HEK293 (cell line): ENCODE measurements at regions not wholly inside any gene's neighbourhood (a gene's known extent, or its start where the extent isn't known, plus 50 kb on each side); places are given as distances from the start of the nearest gene placed in this dataset.

Experiments used
- RBAK ChIP-seq: fragments of 450-650 bp; formaldehyde crosslinking; IDR thresholded peaks from 2 replicates; pipeline ENCODE4 v1.5.1; 2016; ENCODE audit warnings: missing biosample characterization, missing genetic modification characterization
- WT1 ChIP-seq: fragments of 450-650 bp; formaldehyde crosslinking; IDR thresholded peaks from 2 replicates; pipeline ENCODE4 v1.5.1; 2016; ENCODE audit warnings: missing biosample characterization, missing genetic modification characterization
- YY1 ChIP-seq: fragments of 450-650 bp; formaldehyde crosslinking; IDR thresholded peaks from 2 replicates; pipeline ENCODE4 v1.5.1; 2018; ENCODE audit warnings: missing biosample characterization, missing genetic modification characterization
- ZBTB1 ChIP-seq: fragments of 450-650 bp; formaldehyde crosslinking; IDR thresholded peaks from 2 replicates; pipeline ENCODE4 v1.5.1; 2016; ENCODE audit warnings: missing biosample characterization, missing genetic modification characterization
- ZBTB8A ChIP-seq: fragments of 450-650 bp; formaldehyde crosslinking; IDR thresholded peaks from 2 replicates; pipeline ENCODE4 v1.5.1; 2016; ENCODE audit warnings: missing biosample characterization, missing genetic modification characterization
- ZNF311 ChIP-seq: fragments of 450-650 bp; formaldehyde crosslinking; IDR thresholded peaks from 2 replicates; pipeline ENCODE4 v1.5.1; 2017; ENCODE audit warnings: missing biosample characterization, missing genetic modification characterization, borderline replicate concordance
- ZNF433 ChIP-seq: fragments of 450-650 bp; formaldehyde crosslinking; IDR thresholded peaks from 2 replicates; pipeline ENCODE4 v1.5.1; 2016; ENCODE audit warnings: missing biosample characterization, missing genetic modification characterization, low read depth
- ZNF501 ChIP-seq: fragments of 450-650 bp; formaldehyde crosslinking; IDR thresholded peaks from 2 replicates; pipeline ENCODE4 v1.5.1; 2016; ENCODE audit warnings: missing biosample characterization, missing genetic modification characterization
- ZNF677 ChIP-seq: fragments of 450-650 bp; IDR thresholded peaks from 2 replicates; pipeline ENCODE4 v1.5.0; 2018; ENCODE audit warnings: missing biosample characterization, mild to moderate bottlenecking, missing genetic modification characterization, moderate library complexity
- TF ChIP-seq, protein P1 (sequence below): fragments of 450-650 bp; formaldehyde crosslinking; IDR thresholded peaks from 2 replicates; pipeline ENCODE4 v1.5.1; 2016; ENCODE audit warnings: missing biosample characterization, missing genetic modification characterization, borderline replicate concordance
- TF ChIP-seq, protein P2 (sequence below): fragments of 450-650 bp; formaldehyde crosslinking; IDR thresholded peaks from 2 replicates; pipeline ENCODE4 v1.5.1; 2016; ENCODE audit warnings: missing biosample characterization, missing genetic modification characterization
- TF ChIP-seq, protein P3 (sequence below): fragments of 450-650 bp; formaldehyde crosslinking; IDR thresholded peaks from 2 replicates; pipeline ENCODE4 v1.5.1; 2016; ENCODE audit warnings: missing biosample characterization, missing genetic modification characterization

DNA sequence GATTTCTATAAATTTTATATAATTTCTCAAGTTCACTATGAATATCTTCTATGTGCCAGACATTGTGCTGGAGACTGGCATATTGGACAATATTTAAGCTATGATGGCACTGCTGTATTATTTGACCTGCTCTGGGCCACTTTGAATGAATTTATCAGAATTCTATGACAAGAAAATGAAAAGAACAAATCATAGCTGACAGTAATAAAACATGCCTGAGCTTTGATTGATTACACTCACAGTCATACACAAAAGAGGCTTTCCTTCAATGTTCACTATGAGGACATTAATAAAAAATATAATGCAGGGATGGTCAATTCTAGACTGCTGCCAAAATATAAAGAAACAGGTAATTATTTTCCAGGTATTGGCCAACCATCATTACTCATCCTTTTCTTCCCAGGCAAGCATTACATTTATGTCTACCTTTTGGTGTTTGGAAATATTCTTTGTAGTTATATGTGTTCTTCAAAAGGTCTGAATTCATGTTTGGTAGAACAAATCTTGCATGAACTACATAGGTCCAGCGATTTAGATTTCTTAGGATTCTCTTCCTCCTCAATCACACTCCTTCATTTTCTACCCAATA lies 81.0 kb upstream of the ALCAM start:
- TF ChIP-seq, protein P1, sequence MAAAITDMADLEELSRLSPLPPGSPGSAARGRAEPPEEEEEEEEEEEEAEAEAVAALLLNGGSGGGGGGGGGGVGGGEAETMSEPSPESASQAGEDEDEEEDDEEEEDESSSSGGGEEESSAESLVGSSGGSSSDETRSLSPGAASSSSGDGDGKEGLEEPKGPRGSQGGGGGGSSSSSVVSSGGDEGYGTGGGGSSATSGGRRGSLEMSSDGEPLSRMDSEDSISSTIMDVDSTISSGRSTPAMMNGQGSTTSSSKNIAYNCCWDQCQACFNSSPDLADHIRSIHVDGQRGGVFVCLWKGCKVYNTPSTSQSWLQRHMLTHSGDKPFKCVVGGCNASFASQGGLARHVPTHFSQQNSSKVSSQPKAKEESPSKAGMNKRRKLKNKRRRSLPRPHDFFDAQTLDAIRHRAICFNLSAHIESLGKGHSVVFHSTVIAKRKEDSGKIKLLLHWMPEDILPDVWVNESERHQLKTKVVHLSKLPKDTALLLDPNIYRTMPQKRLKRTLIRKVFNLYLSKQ (tag by site-specific recombination): no peak
- TF ChIP-seq ZNF311 (tag by site-specific recombination) (no peak), YY1 (tag by site-specific recombination) (no peak), ZBTB1 (tag by site-specific recombination) (no peak), WT1 (tag by site-specific recombination) (no peak), ZBTB8A (no peak), ZNF433 (tag by site-specific recombination) (no peak), ZNF501 (tag by site-specific recombination) (no peak), RBAK (tag by site-specific recombination) (no peak), ZNF677 (tag by site-specific recombination) (no peak)
- TF ChIP-seq, protein P2, sequence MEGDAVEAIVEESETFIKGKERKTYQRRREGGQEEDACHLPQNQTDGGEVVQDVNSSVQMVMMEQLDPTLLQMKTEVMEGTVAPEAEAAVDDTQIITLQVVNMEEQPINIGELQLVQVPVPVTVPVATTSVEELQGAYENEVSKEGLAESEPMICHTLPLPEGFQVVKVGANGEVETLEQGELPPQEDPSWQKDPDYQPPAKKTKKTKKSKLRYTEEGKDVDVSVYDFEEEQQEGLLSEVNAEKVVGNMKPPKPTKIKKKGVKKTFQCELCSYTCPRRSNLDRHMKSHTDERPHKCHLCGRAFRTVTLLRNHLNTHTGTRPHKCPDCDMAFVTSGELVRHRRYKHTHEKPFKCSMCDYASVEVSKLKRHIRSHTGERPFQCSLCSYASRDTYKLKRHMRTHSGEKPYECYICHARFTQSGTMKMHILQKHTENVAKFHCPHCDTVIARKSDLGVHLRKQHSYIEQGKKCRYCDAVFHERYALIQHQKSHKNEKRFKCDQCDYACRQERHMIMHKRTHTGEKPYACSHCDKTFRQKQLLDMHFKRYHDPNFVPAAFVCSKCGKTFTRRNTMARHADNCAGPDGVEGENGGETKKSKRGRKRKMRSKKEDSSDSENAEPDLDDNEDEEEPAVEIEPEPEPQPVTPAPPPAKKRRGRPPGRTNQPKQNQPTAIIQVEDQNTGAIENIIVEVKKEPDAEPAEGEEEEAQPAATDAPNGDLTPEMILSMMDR (tag by site-specific recombination): no peak
- TF ChIP-seq, protein P3, sequence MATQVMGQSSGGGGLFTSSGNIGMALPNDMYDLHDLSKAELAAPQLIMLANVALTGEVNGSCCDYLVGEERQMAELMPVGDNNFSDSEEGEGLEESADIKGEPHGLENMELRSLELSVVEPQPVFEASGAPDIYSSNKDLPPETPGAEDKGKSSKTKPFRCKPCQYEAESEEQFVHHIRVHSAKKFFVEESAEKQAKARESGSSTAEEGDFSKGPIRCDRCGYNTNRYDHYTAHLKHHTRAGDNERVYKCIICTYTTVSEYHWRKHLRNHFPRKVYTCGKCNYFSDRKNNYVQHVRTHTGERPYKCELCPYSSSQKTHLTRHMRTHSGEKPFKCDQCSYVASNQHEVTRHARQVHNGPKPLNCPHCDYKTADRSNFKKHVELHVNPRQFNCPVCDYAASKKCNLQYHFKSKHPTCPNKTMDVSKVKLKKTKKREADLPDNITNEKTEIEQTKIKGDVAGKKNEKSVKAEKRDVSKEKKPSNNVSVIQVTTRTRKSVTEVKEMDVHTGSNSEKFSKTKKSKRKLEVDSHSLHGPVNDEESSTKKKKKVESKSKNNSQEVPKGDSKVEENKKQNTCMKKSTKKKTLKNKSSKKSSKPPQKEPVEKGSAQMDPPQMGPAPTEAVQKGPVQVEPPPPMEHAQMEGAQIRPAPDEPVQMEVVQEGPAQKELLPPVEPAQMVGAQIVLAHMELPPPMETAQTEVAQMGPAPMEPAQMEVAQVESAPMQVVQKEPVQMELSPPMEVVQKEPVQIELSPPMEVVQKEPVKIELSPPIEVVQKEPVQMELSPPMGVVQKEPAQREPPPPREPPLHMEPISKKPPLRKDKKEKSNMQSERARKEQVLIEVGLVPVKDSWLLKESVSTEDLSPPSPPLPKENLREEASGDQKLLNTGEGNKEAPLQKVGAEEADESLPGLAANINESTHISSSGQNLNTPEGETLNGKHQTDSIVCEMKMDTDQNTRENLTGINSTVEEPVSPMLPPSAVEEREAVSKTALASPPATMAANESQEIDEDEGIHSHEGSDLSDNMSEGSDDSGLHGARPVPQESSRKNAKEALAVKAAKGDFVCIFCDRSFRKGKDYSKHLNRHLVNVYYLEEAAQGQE: no peak
